Tibial nerve (tissue), 3 donors: ENCODE measurements at regions not wholly inside any gene's neighbourhood (a gene's known extent, or its start where the extent isn't known, plus 50 kb on each side); places are given as distances from the start of the nearest gene placed in this dataset.

ENCODE experiments used
- EP300 ChIP-seq, 2 donors: sonication (generic); formaldehyde crosslinking; IDR thresholded peaks; one replicate each; pipeline ENCODE4 v1.6.1; 2017; ENCODE audit warnings: antibody characterized with exemption in 2 of 2, mild to moderate bottlenecking in 1 of 2
- POLR2A ChIP-seq, 2 donors: fragments of 450-650 bp; IDR thresholded peaks; one replicate each; pipeline ENCODE4 v1.6.1; 2017; ENCODE audit warnings: antibody characterized with exemption in 2 of 2, mild to moderate bottlenecking in 2 of 2, moderate library complexity in 2 of 2

DNA sequence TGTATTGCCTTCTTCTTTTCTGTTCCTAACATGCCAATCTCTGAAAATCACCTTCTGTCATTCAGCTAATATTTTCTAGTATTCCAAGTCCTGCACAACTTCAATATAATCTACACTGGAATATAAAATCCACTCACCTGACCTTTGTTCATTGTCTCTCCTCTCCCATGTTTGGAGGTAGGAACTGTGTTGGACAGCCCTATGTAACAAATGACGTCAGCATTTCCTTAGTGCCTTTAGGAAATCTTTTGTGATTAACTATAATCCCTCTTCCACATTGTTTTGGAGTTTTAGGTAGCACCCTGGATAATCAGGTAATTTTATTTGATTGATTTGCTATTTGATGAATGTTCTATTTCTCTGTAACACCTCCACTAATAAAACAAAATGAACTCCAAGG is 814.8 kb upstream of the PRKX start:
- no peak for TF ChIP-seq EP300 (IDR thresholded peaks at IDR 0.05)
- no peak for TF ChIP-seq POLR2A (IDR thresholded peaks at IDR 0.05)
